ENCODE measurements at regions not wholly inside any gene's neighbourhood (a gene's known extent, or its start where the extent isn't known, plus 50 kb on each side); places are given as distances from the start of the nearest gene placed in this dataset.
A peak's percentile ranks its signal among the peaks of the same experiment; 100 is the strongest.

GRCh38 chr5:128673411-128673957, 135.4 kb upstream of the FBN2 start:
- no peak for TF ChIP-seq POLR2A (IDR thresholded peaks at IDR 0.05)
- TF ChIP-seq CTCF (IDR thresholded peaks at IDR 0.05), result no peak
- no peaks in the 10 kb centered on the region for H3K36me3 ChIP-seq (ENCODE audit: low read depth, missing control alignments)
- intact Hi-C loops (cut with DNase I; ENCODE audit: low total_unique reads), result loop anchor here (10.0 kb wide), 1 partner anchor 171 kb away; no protein-coding TSS in a partner anchor
- H3K27me3 ChIP-seq, result no peaks in the 10 kb centered on the region
- no peaks in the 10 kb centered on the region for H3K4me1 ChIP-seq
- H3K9me3 ChIP-seq, result no peaks in the 10 kb centered on the region
- 70 to 88% methylated on average over 1 of the region's 1 CpG for WGBS, 2 donors
- no peak overlapping the region for H3K4me3 ChIP-seq
- no peak overlapping the region for H3K27ac ChIP-seq
- no peak for DNase-seq

GRCh38 chr5:128673970-128674369, 135.9 kb upstream of the FBN2 start:
- Histone ChIP-seq H3K27ac (no peak overlapping the region), H3K4me1 (no peaks in the 10 kb centered on the region), H3K9me3 (no peaks in the 10 kb centered on the region), H3K4me3 (no peak overlapping the region), H3K36me3 (ENCODE audit: low read depth, missing control alignments) (no peaks in the 10 kb centered on the region), H3K27me3 (no peaks in the 10 kb centered on the region)
- no peak for DNase-seq
- TF ChIP-seq POLR2A (IDR thresholded peaks at IDR 0.05) (no peak), CTCF (IDR thresholded peaks at IDR 0.05) (no peak)
- 88 to 95% methylated on average over 3 of the region's 3 CpGs for WGBS, 2 donors
- intact Hi-C loops (cut with DNase I; ENCODE audit: low total_unique reads), result loop anchor here (10.0 kb wide), 1 partner anchor 171 kb away; no protein-coding TSS in a partner anchor

- intact Hi-C loops (cut with DNase I; ENCODE audit: low total_unique reads), result loop anchor here (10.0 kb wide), 1 partner anchor 170 kb away; no protein-coding TSS in a partner anchor
- no peak for TF ChIP-seq POLR2A (IDR thresholded peaks at IDR 0.05)
- peak; percentile 16 to 48 (median 19) for TF ChIP-seq CTCF (IDR thresholded peaks at IDR 0.05)
- H3K36me3 ChIP-seq (ENCODE audit: low read depth, missing control alignments), result no peaks in the 10 kb centered on the region
- peak; percentile 60 for DNase-seq
- H3K4me3 ChIP-seq, result no peak overlapping the region
- WGBS, 2 donors, result 66 to 69% methylated on average over 3 of the region's 3 CpGs
- no peak overlapping the region for H3K27ac ChIP-seq
- no peaks in the 10 kb centered on the region for H3K4me1 ChIP-seq
- no peaks in the 10 kb centered on the region for H3K9me3 ChIP-seq
- H3K27me3 ChIP-seq, result no peaks in the 10 kb centered on the region
These were observed 136.9 kb upstream of the FBN2 start for GRCh38 chr5:128674837-128675446.

- Histone ChIP-seq H3K36me3 (ENCODE audit: low read depth, missing control alignments) (no peaks in the 10 kb centered on the region), H3K4me3 (no peak overlapping the region), H3K27ac (no peak overlapping the region), H3K4me1 (no peaks in the 10 kb centered on the region), H3K27me3 (no peaks in the 10 kb centered on the region), H3K9me3 (no peaks in the 10 kb centered on the region)
- no peak for DNase-seq
- WGBS, 2 donors, result 90 to 94% methylated on average over 5 of the region's 5 CpGs
- intact Hi-C loops (cut with DNase I; ENCODE audit: low total_unique reads), result no loop called here
- TF ChIP-seq CTCF (IDR thresholded peaks at IDR 0.05) (no peak), POLR2A (IDR thresholded peaks at IDR 0.05) (no peak)
These were observed 143.1 kb upstream of the FBN2 start for GRCh38 chr5:128681096-128681495.

Data from testis (tissue), 2 donors.